ENCODE measurements at regions not wholly inside any gene's neighbourhood (a gene's known extent, or its start where the extent isn't known, plus 50 kb on each side); places are given as distances from the start of the nearest gene placed in this dataset.

DNA sequence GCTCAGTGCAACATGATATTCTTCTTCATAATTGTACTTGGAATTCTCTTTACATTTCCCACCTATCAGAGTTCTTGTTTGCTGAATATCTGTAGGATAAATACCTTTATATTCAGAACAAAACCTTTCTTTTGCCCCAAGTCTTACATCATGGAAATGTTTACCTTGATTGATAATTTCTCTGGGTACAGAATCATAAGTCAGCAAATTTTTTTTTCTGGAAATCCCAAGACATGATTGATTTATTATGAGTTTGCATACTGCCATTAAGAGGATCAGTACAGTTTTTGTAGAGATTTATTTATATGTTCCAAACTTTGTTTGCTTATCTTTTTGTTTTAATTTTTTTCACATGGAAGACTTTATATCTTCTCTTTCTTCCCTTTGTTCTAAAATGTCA is 699.8 kb upstream of the KIF2B start (continued):
- TF ChIP-seq, protein P1, sequence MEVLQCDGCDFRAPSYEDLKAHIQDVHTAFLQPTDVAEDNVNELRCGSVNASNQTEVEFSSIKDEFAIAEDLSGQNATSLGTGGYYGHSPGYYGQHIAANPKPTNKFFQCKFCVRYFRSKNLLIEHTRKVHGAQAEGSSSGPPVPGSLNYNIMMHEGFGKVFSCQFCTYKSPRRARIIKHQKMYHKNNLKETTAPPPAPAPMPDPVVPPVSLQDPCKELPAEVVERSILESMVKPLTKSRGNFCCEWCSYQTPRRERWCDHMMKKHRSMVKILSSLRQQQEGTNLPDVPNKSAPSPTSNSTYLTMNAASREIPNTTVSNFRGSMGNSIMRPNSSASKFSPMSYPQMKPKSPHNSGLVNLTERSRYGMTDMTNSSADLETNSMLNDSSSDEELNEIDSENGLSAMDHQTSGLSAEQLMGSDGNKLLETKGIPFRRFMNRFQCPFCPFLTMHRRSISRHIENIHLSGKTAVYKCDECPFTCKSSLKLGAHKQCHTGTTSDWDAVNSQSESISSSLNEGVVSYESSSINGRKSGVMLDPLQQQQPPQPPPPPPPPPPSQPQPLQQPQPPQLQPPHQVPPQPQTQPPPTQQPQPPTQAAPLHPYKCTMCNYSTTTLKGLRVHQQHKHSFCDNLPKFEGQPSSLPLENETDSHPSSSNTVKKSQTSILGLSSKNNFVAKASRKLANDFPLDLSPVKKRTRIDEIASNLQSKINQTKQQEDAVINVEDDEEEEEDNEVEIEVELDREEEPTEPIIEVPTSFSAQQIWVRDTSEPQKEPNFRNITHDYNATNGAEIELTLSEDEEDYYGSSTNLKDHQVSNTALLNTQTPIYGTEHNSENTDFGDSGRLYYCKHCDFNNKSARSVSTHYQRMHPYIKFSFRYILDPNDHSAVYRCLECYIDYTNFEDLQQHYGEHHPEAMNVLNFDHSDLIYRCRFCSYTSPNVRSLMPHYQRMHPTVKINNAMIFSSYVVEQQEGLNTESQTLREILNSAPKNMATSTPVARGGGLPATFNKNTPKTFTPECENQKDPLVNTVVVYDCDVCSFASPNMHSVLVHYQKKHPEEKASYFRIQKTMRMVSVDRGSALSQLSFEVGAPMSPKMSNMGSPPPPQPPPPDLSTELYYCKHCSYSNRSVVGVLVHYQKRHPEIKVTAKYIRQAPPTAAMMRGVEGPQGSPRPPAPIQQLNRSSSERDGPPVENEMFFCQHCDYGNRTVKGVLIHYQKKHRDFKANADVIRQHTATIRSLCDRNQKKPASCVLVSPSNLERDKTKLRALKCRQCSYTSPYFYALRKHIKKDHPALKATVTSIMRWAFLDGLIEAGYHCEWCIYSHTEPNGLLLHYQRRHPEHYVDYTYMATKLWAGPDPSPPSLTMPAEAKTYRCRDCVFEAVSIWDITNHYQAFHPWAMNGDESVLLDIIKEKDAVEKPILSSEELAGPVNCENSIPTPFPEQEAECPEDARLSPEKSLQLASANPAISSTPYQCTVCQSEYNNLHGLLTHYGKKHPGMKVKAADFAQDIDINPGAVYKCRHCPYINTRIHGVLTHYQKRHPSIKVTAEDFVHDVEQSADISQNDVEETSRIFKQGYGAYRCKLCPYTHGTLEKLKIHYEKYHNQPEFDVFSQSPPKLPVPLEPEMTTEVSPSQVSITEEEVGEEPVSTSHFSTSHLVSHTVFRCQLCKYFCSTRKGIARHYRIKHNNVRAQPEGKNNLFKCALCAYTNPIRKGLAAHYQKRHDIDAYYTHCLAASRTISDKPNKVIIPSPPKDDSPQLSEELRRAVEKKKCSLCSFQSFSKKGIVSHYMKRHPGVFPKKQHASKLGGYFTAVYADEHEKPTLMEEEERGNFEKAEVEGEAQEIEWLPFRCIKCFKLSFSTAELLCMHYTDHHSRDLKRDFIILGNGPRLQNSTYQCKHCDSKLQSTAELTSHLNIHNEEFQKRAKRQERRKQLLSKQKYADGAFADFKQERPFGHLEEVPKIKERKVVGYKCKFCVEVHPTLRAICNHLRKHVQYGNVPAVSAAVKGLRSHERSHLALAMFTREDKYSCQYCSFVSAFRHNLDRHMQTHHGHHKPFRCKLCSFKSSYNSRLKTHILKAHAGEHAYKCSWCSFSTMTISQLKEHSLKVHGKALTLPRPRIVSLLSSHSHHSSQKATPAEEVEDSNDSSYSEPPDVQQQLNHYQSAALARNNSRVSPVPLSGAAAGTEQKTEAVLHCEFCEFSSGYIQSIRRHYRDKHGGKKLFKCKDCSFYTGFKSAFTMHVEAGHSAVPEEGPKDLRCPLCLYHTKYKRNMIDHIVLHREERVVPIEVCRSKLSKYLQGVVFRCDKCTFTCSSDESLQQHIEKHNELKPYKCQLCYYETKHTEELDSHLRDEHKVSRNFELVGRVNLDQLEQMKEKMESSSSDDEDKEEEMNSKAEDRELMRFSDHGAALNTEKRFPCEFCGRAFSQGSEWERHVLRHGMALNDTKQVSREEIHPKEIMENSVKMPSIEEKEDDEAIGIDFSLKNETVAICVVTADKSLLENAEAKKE (CRISPR knock-in tag; IDR thresholded peaks at IDR 0.05), result no peak
- no peak for TF ChIP-seq STAT1 (IDR thresholded peaks at IDR 0.05; ENCODE audit: unreplicated experiment)

- no peaks in the 10 kb centered on the region for H3K9me2 ChIP-seq (ENCODE audit: insufficient read depth)
- Mint-ChIP-seq H3K27me3 (ENCODE audit: insufficient read depth, low read depth, poor library complexity) (no peaks in the 10 kb centered on the region), H3K36me3 (ENCODE audit: low read depth) (peaks cover 26% of the 10 kb centered on the region), H3K4me1 (no peaks in the 10 kb centered on the region), H3K9me3 (peaks cover 28% of the 10 kb centered on the region), H3K27ac (no peak overlapping the region), H3K4me3 (no peak overlapping the region)
- no peak overlapping the region for H3K27ac ChIP-seq (ENCODE audit: low read depth)
- no peak overlapping the region for H3K4me3 ChIP-seq
- no peak overlapping the region for H3K4me2 ChIP-seq
- H4K20me1 ChIP-seq (replicated peaks; ENCODE audit: insufficient read depth), result no peaks in the 10 kb centered on the region
- H3K27me3 ChIP-seq (ENCODE audit: insufficient read depth), result no peaks in the 10 kb centered on the region
- no peaks in the 10 kb centered on the region for H3K79me2 ChIP-seq (replicated peaks; ENCODE audit: insufficient read depth)
- H3K36me3 ChIP-seq (ENCODE audit: insufficient read depth), result no peaks in the 10 kb centered on the region
- H2AFZ ChIP-seq, result no peak overlapping the region
- no peak for ATAC-seq
- H3K4me1 ChIP-seq (ENCODE audit: insufficient read depth), result no peaks in the 10 kb centered on the region
- no peaks in the 10 kb centered on the region for H3F3A ChIP-seq (replicated peaks; ENCODE audit: low read depth)
- no peak for DNase-seq (ENCODE audit: low spot score)
- TF ChIP-seq POLR2AphosphoS5 (IDR thresholded peaks at IDR 0.05; ENCODE audit: low read depth) (no peak), STAT1 (IDR thresholded peaks at IDR 0.05; ENCODE audit: unreplicated experiment) (no peak), NANOG (IDR thresholded peaks at IDR 0.05; ENCODE audit: borderline replicate concordance) (no peak), JUNB (IDR thresholded peaks at IDR 0.05; ENCODE audit: unreplicated experiment) (no peak), CREB1 (CRISPR knock-in tag; IDR thresholded peaks at IDR 0.05; ENCODE audit: low read depth) (no peak), ZNF114 (CRISPR knock-in tag; IDR thresholded peaks at IDR 0.05) (no peak)
- TF ChIP-seq, protein P2, sequence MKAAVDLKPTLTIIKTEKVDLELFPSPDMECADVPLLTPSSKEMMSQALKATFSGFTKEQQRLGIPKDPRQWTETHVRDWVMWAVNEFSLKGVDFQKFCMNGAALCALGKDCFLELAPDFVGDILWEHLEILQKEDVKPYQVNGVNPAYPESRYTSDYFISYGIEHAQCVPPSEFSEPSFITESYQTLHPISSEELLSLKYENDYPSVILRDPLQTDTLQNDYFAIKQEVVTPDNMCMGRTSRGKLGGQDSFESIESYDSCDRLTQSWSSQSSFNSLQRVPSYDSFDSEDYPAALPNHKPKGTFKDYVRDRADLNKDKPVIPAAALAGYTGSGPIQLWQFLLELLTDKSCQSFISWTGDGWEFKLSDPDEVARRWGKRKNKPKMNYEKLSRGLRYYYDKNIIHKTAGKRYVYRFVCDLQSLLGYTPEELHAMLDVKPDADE (IDR thresholded peaks at IDR 0.05), result no peak
- TF ChIP-seq, protein P1 (CRISPR knock-in tag; IDR thresholded peaks at IDR 0.05), result no peak
Observed at GRCh38 chr17:53119773-53120172, 703.0 kb upstream of the KIF2B start.

Data from GM23338 (cell line).